Ovary (tissue), 3 donors: ENCODE measurements at regions not wholly inside any gene's neighbourhood (a gene's known extent, or its start where the extent isn't known, plus 50 kb on each side); places are given as distances from the start of the nearest gene placed in this dataset.

Source experiments
- CTCF ChIP-seq, 3 donors: fragments of 450-650 bp in 2 of 3; fragments of 200-600 bp in 1 of 3; IDR thresholded peaks; one replicate each; pipeline versions ENCODE4 v1.5.1 to v1.8.0; 2016 to 2022; ENCODE audit warnings: antibody characterized with exemption in 3 of 3, mild to moderate bottlenecking in 1 of 3
- EP300 ChIP-seq: sonication (generic); formaldehyde crosslinking; IDR thresholded peaks from one replicate; pipeline ENCODE4 v1.6.1; 2017; ENCODE audit warnings: antibody characterized with exemption
- POLR2A ChIP-seq: fragments of 450-650 bp; IDR thresholded peaks from one replicate; pipeline ENCODE4 v1.6.1; 2017; ENCODE audit warnings: antibody characterized with exemption, mild to moderate bottlenecking, moderate library complexity
- donor health status: DM: no; HTN: no; CAD: no.

GRCh38 chr4:54505362-54505761 is 152.4 kb upstream of the KIT start:
- TF ChIP-seq CTCF (IDR thresholded peaks at IDR 0.05) = no peak
- no peak for TF ChIP-seq POLR2A
- no peak for TF ChIP-seq EP300
